ENCODE measurements at regions not wholly inside any gene's neighbourhood (a gene's known extent, or its start where the extent isn't known, plus 50 kb on each side); places are given as distances from the start of the nearest gene placed in this dataset.
"Not testable (repeated sequence)": the region's sequence is repeated elsewhere in the genome, so short reads cannot be mapped to it uniquely, and the experiment has no call there.

DNA sequence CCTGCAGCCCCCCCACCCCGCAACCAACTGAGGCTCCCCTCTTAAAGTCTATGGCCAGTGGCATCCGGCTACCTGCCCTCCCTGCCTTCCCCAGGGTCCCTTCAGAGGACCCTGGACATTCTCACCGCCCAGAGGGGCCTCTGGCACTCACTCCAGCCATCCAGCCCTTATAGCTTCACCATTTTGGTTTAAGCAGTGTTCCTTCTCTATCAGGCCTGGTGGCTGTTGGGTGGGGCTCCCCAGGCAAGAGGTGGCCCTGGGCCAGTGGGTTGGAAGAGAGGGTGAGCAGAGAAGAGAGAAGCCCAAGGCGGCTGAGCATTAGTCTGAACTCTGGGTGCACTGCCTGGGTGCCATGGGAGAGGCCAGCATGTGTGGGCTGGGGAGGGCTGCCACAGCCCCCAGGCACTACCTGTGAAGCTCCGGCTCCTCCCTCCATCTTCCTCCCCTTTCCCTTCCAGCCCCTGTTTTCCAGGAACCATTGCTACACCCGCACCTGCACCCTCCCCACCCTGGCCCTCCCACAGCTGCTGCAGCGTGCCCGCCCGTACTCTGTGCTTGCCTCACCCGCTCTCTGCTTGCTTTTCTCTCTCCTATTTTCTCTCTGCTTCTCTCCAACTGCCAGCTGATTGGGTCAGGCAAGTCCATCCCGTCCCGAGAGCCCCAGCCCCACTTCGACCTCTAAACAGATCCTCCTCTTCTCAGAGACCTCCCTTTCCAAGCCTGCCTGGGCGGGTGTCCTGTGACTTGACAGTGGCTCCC lies 168.2 kb downstream of the TBC1D2B start:
- DNase-seq (ENCODE audit: low spot score), result no peak

DNA sequence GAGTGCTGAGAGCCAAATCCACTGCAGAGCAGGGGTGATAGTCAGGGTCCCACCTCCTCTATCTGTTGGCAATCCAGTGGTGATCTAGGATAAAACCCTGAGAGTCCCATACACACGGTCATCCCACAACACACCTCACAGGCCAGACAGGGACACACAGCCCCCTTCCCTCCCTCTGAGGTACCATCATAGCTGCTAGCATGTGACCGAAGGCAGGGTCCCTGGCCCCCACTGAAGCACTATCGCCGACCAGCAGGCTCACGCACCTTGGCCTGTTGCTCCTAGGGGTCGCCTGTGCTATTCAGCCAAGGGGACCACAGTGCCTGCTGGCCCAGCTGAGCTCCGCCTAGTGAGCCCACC lies 168.8 kb downstream of the TBC1D2B start:
- not testable (repeated sequence) for DNase-seq (ENCODE audit: low spot score)

DNA sequence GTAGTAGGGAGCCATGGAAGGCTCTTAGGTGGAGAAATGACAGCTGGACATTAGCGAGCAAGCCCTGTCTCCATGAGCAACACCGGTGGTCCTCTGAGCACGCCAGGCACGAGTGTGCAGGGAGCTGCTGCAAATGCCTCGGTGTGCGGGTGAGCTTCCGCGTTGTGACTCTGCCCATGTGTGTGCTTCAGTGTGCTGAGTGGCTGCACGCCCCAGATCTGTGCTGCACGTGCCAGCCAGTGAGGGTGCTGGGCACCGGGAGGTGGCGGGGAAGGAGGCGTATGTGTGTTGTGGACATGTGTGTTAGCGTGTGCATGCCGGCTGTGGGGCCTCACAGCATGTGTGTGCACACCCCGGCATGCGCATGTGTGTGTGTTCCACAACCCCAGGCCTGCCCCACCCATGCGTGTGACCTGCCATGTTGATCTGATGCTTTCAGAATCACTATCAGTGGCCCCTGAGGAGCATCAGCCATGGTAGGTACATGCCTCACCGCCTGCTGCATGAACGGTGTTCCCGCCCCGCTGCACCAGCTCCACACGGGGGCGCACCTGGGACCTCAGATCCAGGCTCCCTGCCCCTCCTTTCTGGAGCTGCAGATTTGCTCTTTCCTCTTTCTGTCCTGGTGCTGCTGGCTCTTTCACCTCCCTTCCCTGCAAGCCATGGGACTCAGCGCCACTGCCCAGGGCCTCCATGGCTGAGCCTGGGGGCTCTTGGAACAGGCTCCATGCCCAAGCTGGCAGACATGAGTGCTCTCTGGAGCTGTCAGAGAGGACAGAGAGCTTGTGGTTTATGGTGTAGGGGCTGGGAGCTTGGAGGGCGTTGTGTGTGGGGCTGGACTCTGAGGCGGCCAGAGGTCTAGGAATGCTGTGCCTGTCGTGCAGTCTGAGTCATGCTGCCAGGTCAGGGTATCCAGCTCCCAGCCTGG lies 169.4 kb downstream of the TBC1D2B start:
- DNase-seq (ENCODE audit: low spot score), result peak; percentile 76

DNA sequence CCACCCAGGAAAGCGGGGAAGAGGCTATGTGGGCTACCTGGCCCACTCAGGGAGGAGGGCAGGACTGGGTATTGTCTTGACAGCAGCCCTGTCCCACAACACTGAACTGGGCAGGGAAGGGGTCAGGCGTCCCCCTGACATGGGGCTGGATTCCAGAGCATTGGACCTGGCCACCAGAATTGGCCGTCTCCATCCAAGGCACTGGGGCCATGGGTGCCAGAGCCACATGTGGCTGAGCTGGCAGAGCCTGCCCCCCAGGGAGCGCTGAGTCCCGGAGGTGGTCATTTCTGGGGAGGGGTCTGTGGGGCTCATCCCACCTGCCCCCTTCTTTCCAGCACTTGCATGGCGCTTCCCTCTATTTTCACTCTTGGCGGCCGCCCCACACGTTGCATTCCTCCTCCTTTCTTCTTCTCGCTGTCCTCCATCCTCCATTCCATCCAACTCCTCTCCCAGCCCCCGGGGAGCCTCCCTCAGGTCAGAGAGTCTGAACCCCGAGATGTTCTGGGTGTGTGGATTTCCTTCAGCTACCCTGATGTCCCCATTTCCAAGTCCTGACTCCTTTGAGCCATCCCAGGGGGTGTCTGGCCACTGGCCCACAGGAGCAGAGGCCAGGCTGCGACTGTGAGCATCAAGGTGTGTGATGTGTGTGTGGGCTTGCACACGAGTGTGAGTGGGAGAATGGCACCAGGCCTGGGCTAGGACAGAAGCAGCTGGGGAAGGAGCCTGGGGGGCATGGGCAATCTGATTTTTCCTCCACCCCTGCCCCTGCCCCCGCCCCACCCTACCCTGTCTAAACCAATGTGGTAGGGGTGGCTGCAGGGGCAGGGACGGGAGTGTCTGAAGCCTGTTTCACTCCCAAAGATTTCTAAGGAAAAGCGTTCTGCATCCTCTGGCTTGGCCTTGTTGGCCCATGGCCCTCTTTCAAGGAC lies 171.2 kb downstream of the TBC1D2B start:
- not testable (repeated sequence) for DNase-seq (ENCODE audit: low spot score)

DNA sequence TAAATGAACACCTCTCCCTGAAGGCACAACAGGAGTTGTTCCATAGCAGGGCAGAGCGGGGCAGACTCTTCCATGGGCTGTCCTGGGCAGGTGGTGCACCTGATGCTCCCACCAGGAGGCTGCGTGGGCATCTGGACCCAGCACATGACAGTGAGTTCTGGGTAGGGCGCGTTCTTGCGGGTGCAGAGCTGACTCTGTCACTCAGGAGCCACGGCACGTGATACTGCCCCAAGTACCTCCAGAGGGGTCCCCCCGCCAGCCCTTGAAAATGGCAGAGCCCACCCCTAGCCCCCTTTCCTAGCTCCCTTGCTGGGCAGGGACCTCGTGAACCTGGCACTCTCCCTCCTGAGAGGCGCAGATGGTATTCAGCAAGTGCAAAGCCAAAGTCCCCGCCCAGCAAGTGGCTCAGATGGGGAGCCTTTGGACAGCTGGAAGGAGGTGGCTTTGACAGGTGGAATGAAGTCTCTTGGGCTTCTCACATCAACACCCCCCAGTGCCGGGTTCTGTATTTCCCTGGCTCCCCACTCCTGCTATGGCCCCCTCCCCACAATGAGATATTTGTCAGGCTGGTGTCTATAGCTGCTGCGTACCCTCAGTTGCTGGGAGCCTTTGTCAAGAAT lies 172.1 kb downstream of the TBC1D2B start:
- no peak for DNase-seq (ENCODE audit: low spot score)

DNA sequence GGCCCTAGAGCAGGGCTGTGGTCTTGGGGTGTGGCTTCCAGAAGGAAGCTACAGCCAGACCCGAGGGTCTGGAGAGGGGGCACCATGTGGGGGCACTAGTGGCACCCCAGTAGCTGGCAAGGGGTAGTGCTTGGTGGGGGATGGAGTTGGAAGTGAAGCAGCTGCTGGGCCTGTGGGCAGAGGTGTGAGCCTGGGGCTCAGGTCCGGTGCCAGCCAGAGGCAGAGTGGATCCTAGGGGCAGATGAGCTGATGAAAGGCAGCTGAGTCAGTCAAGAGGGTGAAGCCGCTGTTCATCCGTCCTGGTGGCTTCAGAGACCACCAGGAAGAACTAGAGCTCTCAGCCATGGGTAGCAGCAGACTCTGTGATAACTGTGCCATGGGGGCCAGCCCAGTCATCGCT lies 172.6 kb downstream of the TBC1D2B start:
- DNase-seq (ENCODE audit: low spot score), result no peak

DNA sequence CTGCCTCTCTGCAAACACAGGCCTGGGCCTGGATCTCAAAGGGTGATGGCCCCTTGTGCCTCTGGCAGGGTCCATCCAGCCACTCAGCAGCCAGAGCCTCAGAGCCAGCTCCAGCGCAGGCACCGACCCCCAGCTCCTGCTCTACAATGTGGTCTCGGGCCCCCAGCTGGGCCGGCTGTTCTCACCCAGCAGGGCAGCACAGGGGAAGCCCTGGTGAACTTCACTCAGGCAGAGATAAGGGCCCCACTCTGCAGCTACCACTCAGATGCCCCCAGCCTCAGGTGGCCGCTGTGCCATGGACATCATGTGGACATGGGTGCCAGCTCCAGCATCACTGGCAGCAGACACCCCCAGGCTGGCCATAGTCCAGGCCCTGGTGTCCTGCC lies 173.1 kb downstream of the TBC1D2B start:
- no peak for DNase-seq (ENCODE audit: low spot score)

DNA sequence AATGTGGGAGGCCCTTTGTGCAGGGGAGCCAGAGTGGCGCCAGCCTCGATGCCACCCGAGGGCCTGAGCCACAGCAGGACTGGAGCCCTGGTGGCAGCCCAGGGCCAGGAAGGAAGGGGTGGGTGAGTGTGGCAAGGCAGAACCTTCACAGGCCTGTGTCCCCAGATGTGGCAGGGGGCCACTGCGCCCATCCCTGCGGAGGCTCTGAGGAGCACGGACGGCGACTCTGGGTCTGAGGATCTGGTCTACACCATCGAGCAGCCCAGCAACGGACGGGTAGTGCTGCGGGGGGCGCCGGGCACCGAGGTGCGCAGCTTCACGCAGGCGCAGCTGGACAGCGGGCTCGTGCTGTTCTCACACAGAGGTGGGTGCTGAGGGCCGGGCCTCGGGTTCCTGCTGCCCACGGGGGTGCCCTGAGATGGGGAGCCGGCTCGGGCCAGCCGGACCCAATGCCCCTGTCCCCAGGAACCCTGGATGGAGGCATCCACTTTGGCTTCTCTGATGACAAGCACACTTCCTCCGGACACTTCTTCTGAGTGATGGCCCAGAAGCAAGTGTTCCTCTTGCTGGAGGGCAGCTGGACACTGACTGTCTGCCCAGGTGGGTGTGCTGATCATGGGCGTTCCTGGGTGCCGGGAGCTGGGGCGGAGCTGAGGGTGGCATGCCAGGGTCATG lies 173.6 kb downstream of the TBC1D2B start:
- DNase-seq (ENCODE audit: low spot score), result not testable (repeated sequence)

DNA sequence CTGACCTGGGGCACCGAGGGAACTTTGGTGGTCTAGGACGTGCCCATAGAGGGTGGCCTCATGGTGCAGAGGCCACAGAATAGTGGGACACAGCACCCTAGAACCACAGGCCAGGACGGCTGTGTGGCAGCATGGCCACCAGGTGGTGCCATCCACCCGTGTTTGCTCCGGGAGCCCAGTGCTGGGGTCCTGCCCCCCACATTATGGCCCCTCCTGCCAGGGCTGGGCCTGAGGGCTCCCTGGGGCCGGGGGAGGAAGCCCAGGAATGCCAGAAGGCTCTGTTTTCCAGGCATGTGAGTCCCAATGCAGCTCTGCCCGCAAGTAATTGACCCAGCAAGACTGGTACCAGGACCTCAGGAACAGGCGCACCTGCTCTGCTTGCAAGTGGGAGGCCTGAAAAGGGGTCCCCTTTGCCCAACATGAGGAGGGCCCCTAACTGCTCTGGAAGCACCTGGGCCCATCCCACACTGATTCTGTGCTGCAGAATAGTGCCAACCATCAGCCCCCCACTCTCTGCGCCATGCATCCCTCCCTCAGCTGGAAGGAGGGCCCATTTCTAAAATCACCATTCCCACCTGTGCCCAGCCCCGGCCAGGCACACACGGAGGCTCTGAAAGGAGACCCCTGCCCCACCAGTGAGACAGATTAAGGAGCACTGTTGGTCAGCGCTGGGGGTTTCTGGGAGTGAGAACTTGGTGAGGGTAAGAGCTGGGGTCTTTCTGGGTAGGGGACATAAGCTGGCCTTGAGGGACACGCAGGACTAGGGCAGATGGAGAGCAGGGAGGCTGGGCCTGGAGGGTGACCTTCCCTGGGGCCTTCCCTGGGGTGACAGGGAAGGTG lies 174.4 kb downstream of the TBC1D2B start:
- not testable (repeated sequence) for DNase-seq (ENCODE audit: low spot score)

DNA sequence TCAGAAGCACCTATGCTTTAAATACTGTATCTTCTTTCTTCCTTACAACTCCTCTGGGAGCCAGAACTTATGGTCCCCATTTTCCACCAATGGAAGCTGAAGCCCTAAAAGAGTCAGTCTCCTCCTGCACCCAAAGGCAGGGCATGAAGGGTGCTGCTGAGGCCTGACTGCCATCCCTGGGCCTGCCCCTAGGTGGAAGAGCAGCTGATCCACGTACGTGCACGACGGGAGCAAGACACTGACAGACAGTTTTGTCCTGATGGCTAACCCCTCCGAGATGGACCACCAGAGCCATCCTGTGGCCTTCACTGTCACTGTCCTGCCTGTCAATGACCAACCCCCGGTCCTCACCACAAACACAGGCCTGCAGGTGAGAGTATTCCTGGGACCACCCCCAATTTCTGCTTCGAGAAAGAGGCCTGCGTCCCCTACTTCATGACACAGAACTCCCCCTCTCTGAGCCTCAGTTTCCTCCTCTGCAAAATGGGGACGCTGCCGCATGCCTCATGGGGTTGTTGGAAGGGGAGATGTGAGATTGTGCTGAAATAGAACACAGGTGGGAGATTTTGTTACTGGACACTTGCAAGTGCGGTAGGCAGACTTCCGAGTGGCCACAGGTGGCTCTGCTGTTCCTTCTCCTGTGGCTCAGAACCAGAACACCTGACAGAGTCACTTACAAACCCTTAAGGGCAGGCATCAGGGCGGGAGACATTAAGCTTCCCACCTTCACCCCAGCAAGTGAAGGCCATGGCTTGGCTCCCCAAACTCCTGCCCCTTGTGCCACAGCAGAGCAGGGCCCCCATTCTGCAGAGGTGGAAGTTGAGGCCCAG lies 175.4 kb downstream of the TBC1D2B start:
- DNase-seq (ENCODE audit: low spot score), result no peak

DNA sequence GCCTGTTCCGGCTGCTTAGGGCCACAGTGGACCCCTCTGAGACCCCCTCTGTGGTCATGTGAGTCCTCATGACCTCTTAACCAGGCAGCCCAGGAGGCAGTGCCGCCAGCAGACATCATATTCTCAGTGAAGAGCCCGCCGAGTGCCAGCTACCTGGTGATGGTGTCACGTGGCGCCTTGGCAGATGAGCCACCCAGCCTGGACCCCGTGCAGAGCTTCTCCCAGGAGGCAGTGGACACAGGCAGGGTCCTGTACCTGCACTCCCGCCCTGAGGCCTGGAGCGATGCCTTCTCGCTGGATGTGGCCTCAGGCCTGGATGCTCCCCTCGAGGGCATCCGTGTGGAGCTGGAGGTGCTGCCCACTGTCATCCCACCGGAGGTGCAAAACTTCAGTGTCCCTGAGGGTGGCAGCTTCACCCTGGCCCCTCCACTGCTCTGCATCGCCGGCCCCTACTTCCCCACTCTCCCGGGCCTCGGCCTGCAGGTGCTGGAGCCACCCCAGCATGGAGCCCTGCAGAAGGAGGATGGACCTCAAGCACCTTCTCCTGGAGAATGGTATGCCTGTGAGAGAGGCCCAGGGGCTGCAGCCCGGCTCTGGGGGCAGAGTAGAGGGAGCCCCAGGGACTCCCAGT lies 176.1 kb downstream of the TBC1D2B start:
- no peak for DNase-seq (ENCODE audit: low spot score)

DNA sequence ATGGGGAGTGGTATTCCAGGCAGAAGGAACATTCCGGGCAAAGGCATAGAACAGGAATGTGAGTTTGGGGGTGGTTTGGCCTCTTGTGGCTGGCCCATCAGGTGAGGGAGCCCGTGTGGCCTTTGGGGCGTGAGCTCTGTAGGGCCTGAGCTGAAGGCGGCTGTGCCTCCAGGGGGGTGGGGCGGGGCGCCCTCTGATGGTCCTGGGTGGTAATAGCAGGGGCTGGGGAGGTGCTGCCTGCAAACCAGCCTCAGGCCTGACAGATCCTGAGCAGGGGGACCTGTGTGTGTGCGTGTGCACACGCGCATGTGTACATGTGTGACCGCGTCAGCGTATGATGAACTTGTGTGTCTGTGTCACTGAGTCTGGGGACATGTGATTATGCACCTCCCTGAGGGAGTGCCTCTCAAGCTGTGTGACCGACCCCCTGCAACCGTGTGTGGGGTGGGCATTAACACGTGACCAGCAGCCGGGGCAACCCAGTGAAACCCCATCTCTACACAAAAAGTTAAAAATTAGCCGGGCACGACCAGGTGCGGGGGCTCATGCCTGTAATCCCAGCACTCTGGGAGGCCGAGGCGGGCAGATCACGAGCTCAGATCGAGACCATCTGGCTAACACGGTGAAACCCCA lies 177.1 kb downstream of the TBC1D2B start:
- DNase-seq (ENCODE audit: low spot score), result peak; percentile 20

DNA sequence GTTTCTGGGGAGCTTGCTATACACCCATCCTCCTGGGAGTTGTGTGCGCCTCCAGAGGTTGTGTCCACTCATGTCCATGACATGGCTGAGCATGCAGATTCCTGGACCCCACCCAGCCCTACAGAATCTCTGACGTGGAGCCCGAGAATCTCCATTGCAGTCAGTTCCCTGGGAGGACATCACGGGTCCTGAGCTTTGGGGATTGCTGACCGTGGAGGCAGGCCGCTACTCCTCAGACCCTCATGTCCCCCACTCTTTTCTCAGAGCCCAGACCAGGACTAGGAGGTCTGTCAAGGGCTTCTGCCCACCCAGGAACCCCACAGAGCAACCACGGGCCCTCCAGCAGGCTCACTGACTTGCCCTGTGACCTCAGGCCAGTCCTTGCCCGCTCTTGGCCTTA lies 177.7 kb downstream of the TBC1D2B start:
- not testable (repeated sequence) for DNase-seq (ENCODE audit: low spot score)

DNA sequence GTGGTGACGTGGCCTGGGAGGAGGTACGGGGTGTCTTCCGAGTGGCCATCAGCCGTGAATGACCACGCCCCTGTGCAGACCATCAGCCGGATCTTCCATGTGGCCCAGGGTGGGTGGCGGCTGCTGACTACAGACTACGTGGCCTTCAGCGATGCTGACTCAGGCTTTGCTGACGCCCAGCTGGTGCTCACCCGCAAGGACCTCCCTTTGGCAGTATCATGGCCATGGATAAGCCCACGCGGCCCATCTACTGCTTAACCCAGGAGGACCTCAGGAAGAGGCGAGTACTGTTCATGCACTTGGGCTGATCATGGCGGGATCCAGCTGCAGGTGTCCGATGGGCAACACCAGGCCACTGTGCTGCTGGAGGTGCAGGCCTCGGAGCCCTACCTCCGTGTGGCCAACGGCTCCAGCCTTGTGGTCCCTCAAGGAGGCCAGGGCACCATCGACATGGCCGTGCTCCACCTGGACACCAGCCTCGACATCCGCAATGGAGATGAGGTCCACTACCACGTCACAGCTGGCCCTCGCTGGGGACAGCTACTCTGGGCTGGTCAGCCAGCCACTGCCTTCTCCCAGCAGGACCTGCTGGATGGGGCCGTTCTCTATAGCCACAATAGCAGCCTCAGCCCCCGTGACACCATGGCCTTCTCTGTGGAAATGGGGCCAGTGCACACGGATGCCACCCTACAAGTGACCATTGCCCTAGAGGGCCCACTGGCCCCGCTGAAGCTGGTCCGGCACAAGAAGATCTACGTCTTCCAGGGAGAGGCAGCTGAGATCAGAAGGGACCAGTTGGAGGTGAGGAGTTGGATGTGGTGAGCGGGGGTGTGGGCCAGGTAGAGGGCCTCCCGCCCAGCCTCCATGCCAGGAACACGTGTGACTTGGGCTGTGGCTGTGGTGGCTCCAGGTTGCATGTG lies 178.4 kb downstream of the TBC1D2B start:
- no peak for DNase-seq (ENCODE audit: low spot score)

DNA sequence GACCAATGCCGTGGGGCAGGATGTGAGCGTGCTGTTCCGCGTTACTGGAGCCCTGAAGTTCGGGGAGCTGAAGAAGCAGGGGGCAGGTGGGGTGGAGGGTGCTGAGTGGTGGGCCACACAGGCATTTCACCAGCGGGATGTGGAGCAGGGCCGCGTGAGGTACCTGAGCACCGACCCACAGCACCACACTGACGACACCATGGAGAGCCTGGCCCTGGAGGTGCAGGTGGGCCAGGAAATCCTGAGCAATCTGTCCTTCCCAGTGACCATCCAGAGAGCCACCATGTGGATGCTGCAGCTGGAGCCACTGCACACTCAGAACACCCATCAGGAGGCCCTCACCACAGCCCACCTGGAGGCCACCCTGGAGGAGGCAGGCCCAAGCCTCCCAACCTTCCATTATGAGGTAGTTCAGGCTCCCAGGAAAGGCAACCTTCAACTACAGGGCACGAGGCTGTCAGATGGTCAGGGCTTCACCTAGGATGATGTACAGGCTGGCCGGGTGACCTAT lies 179.6 kb downstream of the TBC1D2B start:
- no peak for DNase-seq (ENCODE audit: low spot score)

DNA sequence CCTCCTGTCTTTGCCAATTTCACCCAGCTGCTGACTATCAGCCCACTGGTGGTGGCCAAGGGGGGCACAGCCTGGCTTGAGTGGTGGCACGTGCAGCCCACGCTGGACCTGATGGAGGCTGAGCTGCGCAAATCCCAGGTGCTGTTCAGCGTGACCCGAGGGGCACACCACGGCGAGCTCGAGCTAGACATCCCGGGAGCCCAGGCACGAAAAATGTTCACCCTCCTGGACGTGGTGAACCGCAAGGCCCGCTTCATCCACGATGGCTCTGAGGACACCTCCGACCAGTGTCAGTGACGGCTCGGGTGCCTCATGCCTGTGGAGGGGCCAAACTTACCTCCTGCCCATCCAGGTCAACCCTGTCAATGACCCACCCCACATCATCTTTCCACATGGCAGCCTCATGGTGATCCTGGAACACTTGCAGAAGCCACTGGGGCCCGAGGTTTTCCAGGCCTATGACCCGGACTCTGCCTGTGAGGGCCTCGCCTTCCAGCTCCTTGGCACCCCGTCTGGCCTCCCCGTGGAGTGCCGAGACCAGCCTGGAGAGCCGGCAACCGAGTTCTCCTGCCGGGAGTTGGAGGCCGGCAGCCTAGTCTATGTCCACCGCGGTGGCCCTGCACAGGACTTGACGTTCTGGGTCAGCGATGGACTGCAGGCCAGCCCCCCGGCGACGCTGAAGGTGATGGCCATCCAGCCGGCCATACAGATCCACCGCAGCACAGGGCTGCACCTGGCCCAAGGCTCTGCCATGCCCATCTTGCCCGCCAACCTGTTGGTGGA lies 180.2 kb downstream of the TBC1D2B start:
- DNase-seq (ENCODE audit: low spot score), result not testable (repeated sequence)
